ENCODE measurements at regions not wholly inside any gene's neighbourhood (a gene's known extent, or its start where the extent isn't known, plus 50 kb on each side); places are given as distances from the start of the nearest gene placed in this dataset.

- Histone ChIP-seq H4K20me1 (ENCODE audit: insufficient read depth, low read length) (no peaks in the 10 kb centered on the region), H3K36me3 (ENCODE audit: insufficient read depth, low read length) (no peaks in the 10 kb centered on the region), H3K27ac (ENCODE audit: low read depth, low read length, poor library complexity, severe bottlenecking) (no peak overlapping the region), H3K9me3 (ENCODE audit: low read length) (no peaks in the 10 kb centered on the region), H3K4me3 (ENCODE audit: low read depth, low read length, poor library complexity, severe bottlenecking) (no peak overlapping the region), H3K79me2 (ENCODE audit: insufficient read depth, low read depth, low read length) (no peaks in the 10 kb centered on the region), H2AFZ (ENCODE audit: low read length) (no peak overlapping the region), H3K9me2 (ENCODE audit: insufficient read depth, low read length) (no peaks in the 10 kb centered on the region), H3K4me1 (ENCODE audit: insufficient read depth, low read length, poor library complexity, severe bottlenecking) (no peaks in the 10 kb centered on the region), H3K4me2 (ENCODE audit: low read length) (no peak overlapping the region)
- intact Hi-C loops (cut with micrococcal nuclease; ENCODE audit: unreplicated experiment), result loop anchor here (5.0 kb wide), 1 partner anchor 973 kb away; no protein-coding TSS in a partner anchor
- ChIA-PET POLR2A (interaction anchor here (0.5 to 0.9 kb wide), 3 partner anchors 11 to 26 kb away, joined by 3 to 4 read pairs (median 3); no protein-coding TSS in a partner anchor), CTCF (ENCODE audit: unreplicated experiment) (no interaction called here)
- TF ChIP-seq EZH2phosphoT487 (IDR thresholded peaks at IDR 0.05; ENCODE audit: borderline replicate concordance, low read depth, low read length) (no peak), CTCF (conservative IDR thresholded peaks at IDR 0.05; ENCODE audit: low read length) (no peak)
- DNase-seq (ENCODE audit: low spot score), result no peak
- BruUV-seq (replicated peaks), result no TSS peak
Measured at GRCh38 chr5:158154226-158155005, 295.5 kb upstream of the CLINT1 start.

- ChIA-PET POLR2A (interaction anchor here (0.8 kb wide), 2 partner anchors 10 to 90 kb away, joined by 3 to 4 read pairs; no protein-coding TSS in a partner anchor), CTCF (ENCODE audit: unreplicated experiment) (no interaction called here)
- no TSS peak for BruUV-seq (replicated peaks)
- H4K20me1 ChIP-seq (ENCODE audit: insufficient read depth, low read length), result no peaks in the 10 kb centered on the region
- no peaks in the 10 kb centered on the region for H3K9me2 ChIP-seq (ENCODE audit: insufficient read depth, low read length)
- no peak overlapping the region for H3K4me2 ChIP-seq (ENCODE audit: low read length)
- no peaks in the 10 kb centered on the region for H3K9me3 ChIP-seq (ENCODE audit: low read length)
- no peak for DNase-seq (ENCODE audit: low spot score)
- no peaks in the 10 kb centered on the region for H3K79me2 ChIP-seq (ENCODE audit: insufficient read depth, low read depth, low read length)
- no peak overlapping the region for H2AFZ ChIP-seq (ENCODE audit: low read length)
- H3K4me3 ChIP-seq (ENCODE audit: low read depth, low read length, poor library complexity, severe bottlenecking), result no peak overlapping the region
- H3K4me1 ChIP-seq (ENCODE audit: insufficient read depth, low read length, poor library complexity, severe bottlenecking), result no peaks in the 10 kb centered on the region
- intact Hi-C loops (cut with micrococcal nuclease; ENCODE audit: unreplicated experiment), result no loop called here
- TF ChIP-seq CTCF (conservative IDR thresholded peaks at IDR 0.05; ENCODE audit: low read length) (no peak), EZH2phosphoT487 (IDR thresholded peaks at IDR 0.05; ENCODE audit: borderline replicate concordance, low read depth, low read length) (no peak)
- no peaks in the 10 kb centered on the region for H3K36me3 ChIP-seq (ENCODE audit: insufficient read depth, low read length)
- no peak overlapping the region for H3K27ac ChIP-seq (ENCODE audit: low read depth, low read length, poor library complexity, severe bottlenecking)
Measured at GRCh38 chr5:158153508-158153907, 294.6 kb upstream of the CLINT1 start.

GRCh38 chr5:158152136-158152535 is 293.2 kb upstream of the CLINT1 start:
- no peak overlapping the region for H3K4me3 ChIP-seq (ENCODE audit: low read depth, low read length, poor library complexity, severe bottlenecking)
- no peak overlapping the region for H2AFZ ChIP-seq (ENCODE audit: low read length)
- ChIA-PET CTCF (ENCODE audit: unreplicated experiment) (no interaction called here), POLR2A (no interaction called here)
- H3K9me2 ChIP-seq (ENCODE audit: insufficient read depth, low read length), result no peaks in the 10 kb centered on the region
- H3K36me3 ChIP-seq (ENCODE audit: insufficient read depth, low read length), result no peaks in the 10 kb centered on the region
- H3K4me1 ChIP-seq (ENCODE audit: insufficient read depth, low read length, poor library complexity, severe bottlenecking), result no peaks in the 10 kb centered on the region
- no peak for TF ChIP-seq EZH2phosphoT487 (IDR thresholded peaks at IDR 0.05; ENCODE audit: borderline replicate concordance, low read depth, low read length)
- TF ChIP-seq CTCF (conservative IDR thresholded peaks at IDR 0.05; ENCODE audit: low read length), result no peak
- no TSS peak for BruUV-seq (replicated peaks)
- no peak overlapping the region for H3K27ac ChIP-seq (ENCODE audit: low read depth, low read length, poor library complexity, severe bottlenecking)
- no peaks in the 10 kb centered on the region for H4K20me1 ChIP-seq (ENCODE audit: insufficient read depth, low read length)
- DNase-seq (ENCODE audit: low spot score), result no peak
- H3K4me2 ChIP-seq (ENCODE audit: low read length), result no peak overlapping the region
- H3K9me3 ChIP-seq (ENCODE audit: low read length), result no peaks in the 10 kb centered on the region
- H3K79me2 ChIP-seq (ENCODE audit: insufficient read depth, low read depth, low read length), result no peaks in the 10 kb centered on the region
- intact Hi-C loops (cut with micrococcal nuclease; ENCODE audit: unreplicated experiment), result no loop called here
